H1 (cell line): ENCODE measurements at regions not wholly inside any gene's neighbourhood (a gene's known extent, or its start where the extent isn't known, plus 50 kb on each side); places are given as distances from the start of the nearest gene placed in this dataset.
"Not testable (repeated sequence)": the region's sequence is repeated elsewhere in the genome, so short reads cannot be mapped to it uniquely, and the experiment has no call there.

Source experiments
- CTCF ChIA-PET: fragments of 300-600 bp; sonication (Branson Sonifier 250); formaldehyde crosslinking; loops from one replicate; lab custom pipeline; 2021; ENCODE audit not compliant: partially characterized antibody; lab: Charles Lee
- POLR2A ChIA-PET: fragments of 300-600 bp; sonication (Branson Sonifier 250); formaldehyde crosslinking; loops from one replicate; lab custom pipeline; 2021; ENCODE audit warnings: inconsistent platforms; ENCODE audit not compliant: partially characterized antibody; lab: Charles Lee
- DNase-seq, 2 experiments: peaks; one replicate each; pipeline versions ENCODE4 v3.0.0 to v3.0.0-alpha.2; 2010 to 2022; ENCODE audit warnings: low spot score in 2 of 2, low read depth in 1 of 2, mixed read lengths in 1 of 2
- FAIRE-seq: peaks from 2 replicates; lab custom pipeline; 2011; peaks lifted over from hg19 to GRCh38; lab: Jason Lieb, UNC
- H2AFZ ChIP-seq: 2 replicates; pipeline ENCODE4 v1.8.1; 2012; ENCODE audit warnings: low read length, inconsistent platforms
- H2AK5ac ChIP-seq: 2 replicates; pipeline ENCODE4 v1.6.1; 2013; ENCODE audit warnings: low read depth, low read length
- H2BK120ac ChIP-seq: replicated peaks from 2 replicates; pipeline ENCODE3; 2013; ENCODE audit warnings: low read depth, low read length, inconsistent platforms
- H2BK12ac ChIP-seq: 2 replicates; pipeline ENCODE4 v1.6.1; 2013; ENCODE audit warnings: low read depth, low read length
- H2BK15ac ChIP-seq: 2 replicates; pipeline ENCODE4 v1.6.1; 2013; ENCODE audit warnings: low read length
- H2BK20ac ChIP-seq: 2 replicates; pipeline ENCODE4 v1.6.1; 2013; ENCODE audit warnings: low read length
- H2BK5ac ChIP-seq: 2 replicates; pipeline ENCODE4 v1.6.1; 2013; ENCODE audit warnings: low read depth, low read length
- H3K14ac ChIP-seq: 2 replicates; pipeline ENCODE4 v1.6.1; 2013; ENCODE audit warnings: inconsistent platforms; ENCODE audit not compliant: insufficient read length
- H3K18ac ChIP-seq: 2 replicates; pipeline ENCODE4 v1.6.1; 2013; ENCODE audit warnings: low read length; ENCODE audit errors: extremely low read depth
- H3K23ac ChIP-seq: 2 replicates; pipeline ENCODE4 v1.6.1; 2013; ENCODE audit warnings: inconsistent platforms; ENCODE audit not compliant: insufficient read length
- H3K23me2 ChIP-seq: 2 replicates; pipeline ENCODE4 v1.6.1; 2013; ENCODE audit warnings: low read depth, low read length
- H3K27ac ChIP-seq: 2 replicates; pipeline ENCODE4 v1.6.1; 2011; ENCODE audit warnings: low read depth, low read length, inconsistent platforms
- H3K27me3 ChIP-seq, 4 experiments: replicated peaks in 1 of 4; 1 replicate in 1 of 4; 2 replicates in 3 of 4; pipeline versions ENCODE4 v1.6.1 to v1.8.1; 2011 to 2013; ENCODE audit warnings: low read length in 3 of 4, mild to moderate bottlenecking in 3 of 4, inconsistent platforms in 2 of 4, mixed read lengths in 2 of 4, moderate library complexity in 1 of 4; ENCODE audit not compliant: control insufficient read depth in 3 of 4, insufficient read depth in 3 of 4; ENCODE audit errors: extremely low read depth in 1 of 4
- H3K36me3 ChIP-seq, 4 experiments: 2 replicates each; pipeline versions ENCODE4 v1.6.1 to v1.8.1; 2011 to 2013; ENCODE audit warnings: mild to moderate bottlenecking in 4 of 4, low read length in 3 of 4, moderate library complexity in 2 of 4, control low read depth in 1 of 4, inconsistent platforms in 1 of 4; ENCODE audit not compliant: insufficient read depth in 4 of 4, control insufficient read depth in 2 of 4
- H3K4ac ChIP-seq: replicated peaks from 2 replicates; pipeline ENCODE3; 2013; ENCODE audit warnings: low read length, low read depth, mixed read lengths, inconsistent platforms; ENCODE audit not compliant: insufficient read length
- H3K4me1 ChIP-seq, 4 experiments: replicated peaks in 1 of 4; 1 replicate in 1 of 4; 2 replicates in 3 of 4; pipeline versions ENCODE4 v1.6.1 to v1.8.1; 2011 to 2013; ENCODE audit warnings: low read length in 3 of 4, inconsistent platforms in 2 of 4, mixed read lengths in 1 of 4; ENCODE audit not compliant: insufficient read depth in 4 of 4, control insufficient read depth in 3 of 4
- H3K4me2 ChIP-seq, 2 experiments: 2 replicates each; pipeline versions ENCODE4 v1.6.1 to v1.8.1; 2011 to 2013; ENCODE audit warnings: low read depth in 2 of 2, low read length in 2 of 2, control low read depth in 1 of 2, inconsistent platforms in 1 of 2, mild to moderate bottlenecking in 1 of 2; ENCODE audit not compliant: insufficient read depth in 1 of 2
- H3K4me3 ChIP-seq, 4 experiments: fragments of 200-600, 300-600 bp in 1 of 4; sonication (generic), shearing (Covaris generic), sonication (Bioruptor Twin) in 1 of 4; 2 replicates each; pipeline versions ENCODE4 v1.5.1 to v1.8.1; 2011 to 2016; ENCODE audit warnings: low read length in 4 of 4, low read depth in 3 of 4, control low read depth in 2 of 4, inconsistent platforms in 2 of 4, mild to moderate bottlenecking in 2 of 4, mixed read lengths in 1 of 4, moderate library complexity in 1 of 4; ENCODE audit not compliant: insufficient read depth in 2 of 4; ENCODE audit errors: extremely low read depth in 1 of 4
- H3K56ac ChIP-seq: replicated peaks from 2 replicates; pipeline ENCODE3; 2013; ENCODE audit warnings: low read depth, mild to moderate bottlenecking, mixed read lengths, low read length, inconsistent platforms; ENCODE audit not compliant: insufficient read length
- H3K79me1 ChIP-seq: 2 replicates; pipeline ENCODE4 v1.6.1; 2013; ENCODE audit warnings: low read depth, low read length, control low read depth
- H3K79me2 ChIP-seq, 2 experiments: 2 replicates each; pipeline versions ENCODE4 v1.6.1 to v1.8.1; 2012 to 2013; ENCODE audit warnings: low read length in 2 of 2, mild to moderate bottlenecking in 2 of 2, inconsistent platforms in 1 of 2; ENCODE audit not compliant: insufficient read depth in 2 of 2, control insufficient read depth in 1 of 2
- H3K9ac ChIP-seq, 4 experiments: replicated peaks in 1 of 4; 1 replicate in 1 of 4; 2 replicates in 3 of 4; pipeline versions ENCODE4 v1.6.1 to v1.8.1; 2011 to 2013; ENCODE audit warnings: low read depth in 3 of 4, low read length in 3 of 4, control low read depth in 2 of 4, mild to moderate bottlenecking in 2 of 4, moderate library complexity in 2 of 4, inconsistent platforms in 1 of 4; ENCODE audit errors: extremely low read depth in 1 of 4
- H3K9me3 ChIP-seq, 2 experiments: 2 replicates each; pipeline versions ENCODE4 v1.6.1 to v1.8.1; 2012 to 2013; ENCODE audit warnings: mild to moderate bottlenecking in 2 of 2, moderate library complexity in 2 of 2, control low read depth in 1 of 2, inconsistent platforms in 1 of 2, low read depth in 1 of 2, low read length in 1 of 2, mixed read lengths in 1 of 2; ENCODE audit not compliant: insufficient read depth in 2 of 2
- H4K20me1 ChIP-seq, 2 experiments: replicated peaks in 1 of 2; 2 replicates each; pipeline versions ENCODE3 to v1.8.1; 2011 to 2013; ENCODE audit warnings: inconsistent platforms in 2 of 2, low read length in 2 of 2, mild to moderate bottlenecking in 1 of 2; ENCODE audit not compliant: insufficient read depth in 2 of 2, control insufficient read depth in 1 of 2
- H4K5ac ChIP-seq: 2 replicates; pipeline ENCODE4 v1.6.1; 2013; ENCODE audit warnings: low read length, low read depth, mixed read lengths, inconsistent platforms; ENCODE audit not compliant: insufficient read length
- H4K8ac ChIP-seq: 2 replicates; pipeline ENCODE4 v1.8.0; 2013; ENCODE audit warnings: mild to moderate bottlenecking, moderate library complexity, low read length, inconsistent platforms; ENCODE audit not compliant: insufficient read depth; ENCODE audit errors: extremely low read depth
- H4K91ac ChIP-seq: replicated peaks from 2 replicates; pipeline ENCODE3; 2013; ENCODE audit warnings: low read length, mixed read lengths, inconsistent platforms; ENCODE audit not compliant: insufficient read length
- WGBS, 2 experiments: shearing (Covaris generic) in 1 of 2; methylation state at CpG; one replicate each; pipeline versions ENCODE4 v1.1.6 to v1.1.7; 2013 to 2015; ENCODE audit warnings: low lambda C conversion rate in 2 of 2, mixed read lengths in 2 of 2, inconsistent platforms in 1 of 2, low coverage in 1 of 2, missing lambda C conversion rate in 1 of 2; ENCODE audit not compliant: insufficient replicate concordance in 2 of 2, insufficient coverage in 1 of 2, insufficient read length in 1 of 2; ENCODE audit errors: extremely low coverage in 1 of 2, missing lambda C conversion rate in 1 of 2; 5-methylcytosine and 5-hydroxymethylcytosine counted together

- H3K4me3 ChIP-seq, H3K36me3 ChIP-seq, H3K23ac ChIP-seq, H3K79me1 ChIP-seq, H4K8ac ChIP-seq, H2BK15ac ChIP-seq, H2AFZ ChIP-seq, H3K27me3 ChIP-seq, H3K27ac ChIP-seq, CTCF ChIA-PET, H4K91ac ChIP-seq, H3K14ac ChIP-seq, H3K18ac ChIP-seq, H4K5ac ChIP-seq, H3K56ac ChIP-seq, H2BK5ac ChIP-seq, H2BK20ac ChIP-seq, H3K4me1 ChIP-seq, H3K4ac ChIP-seq, H3K79me2 ChIP-seq, H4K20me1 ChIP-seq, H2AK5ac ChIP-seq, H3K4me2 ChIP-seq, H3K9ac ChIP-seq, POLR2A ChIA-PET, H3K9me3 ChIP-seq, FAIRE-seq, H2BK12ac ChIP-seq, H2BK120ac ChIP-seq, DNase-seq, H3K23me2 ChIP-seq: not testable (repeated sequence)
- no CpG with 5 or more reads among the region's 2 CpGs for WGBS, 2 experiments
Measured at GRCh38 chr2:110394769-110395168, 77.8 kb downstream of the LIMS4 start.

DNA sequence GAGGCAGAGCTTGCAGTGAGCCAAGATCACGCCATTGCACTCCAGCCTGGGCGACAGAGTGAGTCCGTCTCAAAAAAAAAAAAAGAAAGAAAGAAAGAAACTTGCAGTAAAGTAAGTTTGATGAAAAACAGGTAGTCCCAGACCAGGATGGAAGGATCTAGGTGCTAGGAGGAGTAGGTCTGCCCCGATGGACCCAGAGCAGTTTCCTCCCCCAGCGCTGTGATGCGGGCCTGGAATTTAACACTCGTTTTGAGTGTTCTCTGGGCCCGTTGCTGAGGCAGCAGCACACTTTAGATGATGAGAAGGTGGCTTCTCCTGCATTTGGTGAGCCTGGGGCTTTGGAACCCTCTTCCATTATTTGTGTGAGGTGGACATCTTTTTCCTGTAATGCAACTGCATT is 80.2 kb downstream of the LIMS4 start:
- H2AK5ac ChIP-seq, H2AFZ ChIP-seq, H2BK120ac ChIP-seq, H3K14ac ChIP-seq, H3K4me1 ChIP-seq, H2BK12ac ChIP-seq, H2BK15ac ChIP-seq, H4K5ac ChIP-seq, H3K23me2 ChIP-seq, H3K79me2 ChIP-seq, H3K36me3 ChIP-seq, H2BK20ac ChIP-seq, H4K20me1 ChIP-seq, H4K91ac ChIP-seq, CTCF ChIA-PET, H3K4me2 ChIP-seq, H3K23ac ChIP-seq, H3K18ac ChIP-seq, DNase-seq, H3K27me3 ChIP-seq, H3K4ac ChIP-seq, H3K9ac ChIP-seq, H3K56ac ChIP-seq, H3K9me3 ChIP-seq, H3K27ac ChIP-seq, H3K4me3 ChIP-seq, H2BK5ac ChIP-seq, H4K8ac ChIP-seq, H3K79me1 ChIP-seq, FAIRE-seq, POLR2A ChIA-PET: not testable (repeated sequence)
- 91% methylated on average over 4 of the region's 8 CpGs; no CpG with 5 or more reads in 1 of the 2 experiments for WGBS, 2 experiments
